Epithelial cell of esophagus (primary cell): ENCODE measurements at regions not wholly inside any gene's neighbourhood (a gene's known extent, or its start where the extent isn't known, plus 50 kb on each side); places are given as distances from the start of the nearest gene placed in this dataset.

Source experiments
- DNase-seq: peaks from one replicate; pipeline ENCODE4 v3.0.0; 2010; ENCODE audit warnings: low read depth
- H3K4me3 ChIP-seq: 2 replicates; pipeline ENCODE4 v1.5.1; 2011; ENCODE audit warnings: mild to moderate bottlenecking, low read length, control low read depth
- TF ChIP-seq, protein P1 (sequence below): IDR thresholded peaks from 2 replicates; pipeline ENCODE4 v1.5.1; 2011; ENCODE audit warnings: low read depth, mild to moderate bottlenecking, low read length, control low read depth, inconsistent platforms; ENCODE audit not compliant: insufficient read depth; ENCODE audit errors: missing control alignments

DNA sequence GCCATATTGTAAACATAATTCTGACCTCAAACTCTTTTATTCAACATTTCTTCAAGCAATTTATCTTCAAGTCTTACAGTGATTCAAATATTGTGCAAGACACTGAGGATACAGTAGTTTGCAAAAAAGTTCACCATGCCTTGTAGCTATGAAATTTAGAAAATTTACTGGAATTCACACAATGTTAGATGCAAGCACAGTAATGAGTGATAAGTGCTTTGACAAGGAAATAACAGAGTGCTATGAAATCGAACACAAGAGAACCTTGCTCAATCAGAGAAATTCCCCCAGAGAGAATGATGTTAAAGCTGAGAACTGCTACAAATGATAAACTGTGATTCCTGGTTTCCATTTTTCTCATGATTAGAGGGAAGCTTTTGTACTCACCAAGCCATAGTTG is 952.9 kb downstream of the FAT4 start:
- TF ChIP-seq, protein P1, sequence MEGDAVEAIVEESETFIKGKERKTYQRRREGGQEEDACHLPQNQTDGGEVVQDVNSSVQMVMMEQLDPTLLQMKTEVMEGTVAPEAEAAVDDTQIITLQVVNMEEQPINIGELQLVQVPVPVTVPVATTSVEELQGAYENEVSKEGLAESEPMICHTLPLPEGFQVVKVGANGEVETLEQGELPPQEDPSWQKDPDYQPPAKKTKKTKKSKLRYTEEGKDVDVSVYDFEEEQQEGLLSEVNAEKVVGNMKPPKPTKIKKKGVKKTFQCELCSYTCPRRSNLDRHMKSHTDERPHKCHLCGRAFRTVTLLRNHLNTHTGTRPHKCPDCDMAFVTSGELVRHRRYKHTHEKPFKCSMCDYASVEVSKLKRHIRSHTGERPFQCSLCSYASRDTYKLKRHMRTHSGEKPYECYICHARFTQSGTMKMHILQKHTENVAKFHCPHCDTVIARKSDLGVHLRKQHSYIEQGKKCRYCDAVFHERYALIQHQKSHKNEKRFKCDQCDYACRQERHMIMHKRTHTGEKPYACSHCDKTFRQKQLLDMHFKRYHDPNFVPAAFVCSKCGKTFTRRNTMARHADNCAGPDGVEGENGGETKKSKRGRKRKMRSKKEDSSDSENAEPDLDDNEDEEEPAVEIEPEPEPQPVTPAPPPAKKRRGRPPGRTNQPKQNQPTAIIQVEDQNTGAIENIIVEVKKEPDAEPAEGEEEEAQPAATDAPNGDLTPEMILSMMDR = no peak

DNA sequence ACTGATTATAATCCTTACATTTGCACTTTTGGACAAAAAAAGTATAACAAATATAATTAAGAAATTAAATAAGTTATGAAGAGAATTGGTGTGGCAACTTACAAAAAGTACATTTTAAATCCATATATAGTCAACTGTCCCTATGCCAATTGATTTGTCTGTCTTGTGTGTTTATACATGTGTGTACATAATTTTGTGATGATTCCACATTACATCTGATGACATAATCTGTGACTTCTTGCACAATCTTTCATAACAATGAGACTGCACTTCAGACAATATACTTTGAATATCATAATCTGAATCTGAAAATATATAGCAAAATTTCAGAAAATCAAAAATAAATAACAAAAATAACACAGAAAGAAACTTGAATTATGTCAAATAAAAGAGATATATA is 953.4 kb downstream of the FAT4 start:
- TF ChIP-seq, protein P1 = no peak
- peak; percentile 86 for DNase-seq
- H3K4me3 ChIP-seq = no peak overlapping the region

More for the DNA sequence above, 952.9 kb downstream of the FAT4 start:
- DNase-seq = peak; percentile 50
- no peak overlapping the region for H3K4me3 ChIP-seq

DNA sequence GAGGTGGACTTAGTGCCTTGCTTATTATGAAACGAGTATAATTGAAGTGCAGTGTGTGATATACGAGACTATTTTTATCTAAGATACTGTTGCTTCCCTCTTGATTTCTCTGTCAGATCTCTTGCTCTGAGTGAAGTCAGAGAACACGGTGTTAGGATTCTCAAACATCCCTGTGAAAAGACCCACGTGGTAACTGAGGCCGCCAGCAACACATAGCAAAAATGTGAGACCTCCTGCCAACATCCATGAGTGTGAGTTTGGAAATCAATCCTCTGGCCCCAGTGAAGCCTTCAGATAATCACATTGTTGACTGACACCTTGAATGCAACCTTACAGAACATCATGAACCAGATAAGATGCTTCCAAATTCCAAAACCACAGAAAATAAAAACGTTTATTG is 954.4 kb downstream of the FAT4 start:
- TF ChIP-seq, protein P1 = no peak
- DNase-seq = no peak
- H3K4me3 ChIP-seq = no peak overlapping the region

DNA sequence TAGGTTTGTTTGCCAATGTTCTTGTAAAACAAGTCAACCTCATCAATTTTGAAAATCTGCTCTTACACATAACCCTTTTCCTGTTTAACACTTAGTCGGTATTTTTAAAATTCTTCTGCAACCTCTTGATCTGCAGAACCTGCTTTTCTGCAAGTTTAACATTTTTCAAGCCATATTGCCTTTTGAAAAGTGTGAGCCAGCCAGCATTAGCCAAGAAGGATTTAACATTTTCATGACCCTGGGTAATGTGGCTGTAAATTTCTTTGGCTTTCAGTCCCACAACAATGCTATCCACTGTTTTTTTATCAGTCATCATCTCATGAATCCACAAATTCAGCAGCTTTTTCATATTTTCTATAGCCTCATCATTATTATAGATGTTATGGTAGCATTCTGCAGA is 956.5 kb downstream of the FAT4 start:
- TF ChIP-seq, protein P1 = no peak
- H3K4me3 ChIP-seq = no peak overlapping the region
- DNase-seq = peak; percentile 34

DNA sequence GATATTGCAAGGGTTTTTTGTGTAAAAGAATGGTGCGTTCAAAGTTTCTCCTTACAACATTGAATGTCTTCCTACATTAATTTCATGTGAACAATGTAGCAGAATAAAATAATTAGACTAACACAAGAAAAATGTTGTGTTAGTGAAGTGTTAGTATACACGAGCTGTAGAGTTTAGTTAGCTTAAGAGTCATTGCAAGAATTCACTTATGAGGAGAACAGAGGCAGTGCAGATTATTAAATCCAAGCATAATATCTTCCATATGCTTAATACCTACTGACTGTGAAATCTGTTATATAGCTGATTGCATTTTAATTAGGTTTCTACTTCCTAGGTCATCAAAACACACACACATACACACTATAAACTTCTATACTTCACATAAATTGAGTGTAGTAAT is 959.0 kb downstream of the FAT4 start:
- DNase-seq = no peak
- no peak overlapping the region for H3K4me3 ChIP-seq
- TF ChIP-seq, protein P1 = no peak

DNA sequence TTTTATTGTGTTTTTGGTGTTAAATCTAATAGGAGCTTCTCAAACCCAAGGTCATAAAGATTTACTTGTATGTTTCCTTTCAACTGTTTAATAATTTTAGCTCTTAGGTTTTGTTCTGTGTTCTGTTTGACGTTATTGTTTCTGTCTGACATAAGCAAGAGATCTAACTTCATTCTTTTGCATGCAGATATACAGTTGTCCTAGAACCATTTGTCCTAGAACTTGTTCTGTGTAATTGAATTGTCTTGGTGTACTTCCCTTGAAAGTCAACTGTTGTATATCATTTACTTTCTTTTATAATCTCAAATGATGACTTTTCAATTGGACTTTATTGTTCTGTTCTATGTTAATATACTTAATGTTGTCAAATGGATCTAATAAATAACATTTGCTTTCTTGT is 977.1 kb downstream of the FAT4 start:
- TF ChIP-seq, protein P1 = no peak
- H3K4me3 ChIP-seq = no peak overlapping the region
- no peak for DNase-seq

DNA sequence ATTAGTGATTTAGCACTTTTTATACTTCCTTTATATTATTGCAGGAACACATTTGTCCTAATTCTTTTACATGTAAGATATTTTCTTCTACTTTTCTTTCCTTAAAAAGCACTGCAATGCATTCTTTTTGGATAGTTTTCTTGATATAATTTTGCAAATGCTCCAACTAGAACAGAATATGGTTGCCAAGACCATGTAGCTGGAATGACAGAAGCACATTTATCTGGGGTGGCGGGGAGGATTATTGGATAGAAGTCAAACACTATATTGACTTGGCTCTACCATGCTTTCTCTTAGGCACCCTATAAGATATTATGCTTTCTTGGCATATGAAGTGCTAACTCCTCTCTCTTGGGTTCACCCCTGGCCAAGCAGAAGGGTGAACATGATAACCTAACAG is 983.5 kb downstream of the FAT4 start:
- DNase-seq = no peak
- TF ChIP-seq, protein P1 = no peak
- no peak overlapping the region for H3K4me3 ChIP-seq
